SK-N-SH treated with all-trans-retinoic acid at 6 μM for 48 hours (cell line): ENCODE measurements at regions not wholly inside any gene's neighbourhood (a gene's known extent, or its start where the extent isn't known, plus 50 kb on each side); places are given as distances from the start of the nearest gene placed in this dataset.

Experiments used
- ATAC-seq: fragments of 200-7000 bp; cut with Tn5 transposase; 3 replicates; pipeline ENCODE4 v1.9.1; 2020; ENCODE audit warnings: mild to moderate bottlenecking, moderate library complexity
- ARNTL ChIP-seq: fragments of 450-650 bp; formaldehyde crosslinking; IDR thresholded peaks from 2 replicates; pipeline ENCODE4 v1.5.0; 2020; ENCODE audit warnings: low read depth, mild to moderate bottlenecking, moderate library complexity, borderline replicate concordance
- BACH2 ChIP-seq: fragments of 250-450 bp; sonication (Bioruptor Pico); IDR thresholded peaks from 2 replicates; pipeline ENCODE4 v1.9.0; 2021; ENCODE audit warnings: mild to moderate bottlenecking, borderline replicate concordance
- CSDC2 ChIP-seq: fragments of 250-450 bp; sonication (Bioruptor Pico); IDR thresholded peaks from 2 replicates; pipeline ENCODE4 v1.5.0; 2020; ENCODE audit warnings: mild to moderate bottlenecking, moderate library complexity
- ESRRG ChIP-seq: fragments of 250-450 bp; sonication (Bioruptor Pico); IDR thresholded peaks from 2 replicates; pipeline ENCODE4 v1.6.1; 2021; ENCODE audit warnings: mild to moderate bottlenecking
- GLIS3 ChIP-seq: fragments of 250-450 bp; sonication (Bioruptor Pico); IDR thresholded peaks from 2 replicates; pipeline ENCODE4 v1.5.0; 2020; ENCODE audit warnings: mild to moderate bottlenecking, moderate library complexity
- ISL1 ChIP-seq: fragments of 250-450 bp; sonication (Bioruptor Pico); IDR thresholded peaks from 2 replicates; pipeline ENCODE4 v2.1.2; 2022; ENCODE audit warnings: mild to moderate bottlenecking, moderate library complexity
- OSR1 ChIP-seq: fragments of 250-450 bp; sonication (Bioruptor Pico); IDR thresholded peaks from 2 replicates; pipeline ENCODE4 v1.8.0; 2022; ENCODE audit warnings: moderate library complexity, mild to moderate bottlenecking, inconsistent platforms
- PATZ1 ChIP-seq: fragments of 250-450 bp; sonication (Bioruptor Pico); IDR thresholded peaks from 2 replicates; pipeline ENCODE4 v1.8.0; 2020; ENCODE audit warnings: mild to moderate bottlenecking, moderate library complexity, borderline replicate concordance
- POU6F1 ChIP-seq: fragments of 250-450 bp; sonication (Bioruptor Pico); IDR thresholded peaks from 2 replicates; pipeline ENCODE4 v1.8.0; 2021; ENCODE audit warnings: low read depth, mild to moderate bottlenecking, moderate library complexity, borderline replicate concordance
- PPARA ChIP-seq: fragments of 250-450 bp; sonication (Bioruptor Pico); IDR thresholded peaks from 2 replicates; pipeline ENCODE4 v1.5.0; 2020; ENCODE audit warnings: mild to moderate bottlenecking, borderline replicate concordance
- RARB ChIP-seq: fragments of 250-450 bp; sonication (Bioruptor Pico); IDR thresholded peaks from 2 replicates; pipeline ENCODE4 v1.8.0; 2021; ENCODE audit warnings: mild to moderate bottlenecking, moderate library complexity
- SNAI2 ChIP-seq: fragments of 250-450 bp; sonication (Bioruptor Pico); IDR thresholded peaks from 2 replicates; pipeline ENCODE4 v1.5.0; 2020; ENCODE audit warnings: mild to moderate bottlenecking, moderate library complexity
- TCF4 ChIP-seq: fragments of 250-450 bp; sonication (Bioruptor Pico); IDR thresholded peaks from 2 replicates; pipeline ENCODE4 v1.8.0; 2021; ENCODE audit warnings: mild to moderate bottlenecking, moderate library complexity, borderline replicate concordance
- TOX ChIP-seq: fragments of 250-450 bp; sonication (Bioruptor Pico); IDR thresholded peaks from 2 replicates; pipeline ENCODE4 v1.8.0; 2021; ENCODE audit warnings: mild to moderate bottlenecking, moderate library complexity, borderline replicate concordance
- TSHZ2 ChIP-seq: fragments of 250-450 bp; sonication (Bioruptor Pico); IDR thresholded peaks from 2 replicates; pipeline ENCODE4 v1.5.0; 2020; ENCODE audit warnings: mild to moderate bottlenecking, moderate library complexity
- ZC3H10 ChIP-seq: fragments of 250-450 bp; sonication (Bioruptor Pico); IDR thresholded peaks from 2 replicates; pipeline ENCODE4 v1.5.1; 2021; ENCODE audit warnings: mild to moderate bottlenecking, moderate library complexity
- ZFP30 ChIP-seq: fragments of 450-650 bp; formaldehyde crosslinking; IDR thresholded peaks from 2 replicates; pipeline ENCODE4 v1.5.0; 2022; ENCODE audit warnings: mild to moderate bottlenecking, moderate library complexity
- ZNF565 ChIP-seq: fragments of 450-650 bp; formaldehyde crosslinking; conservative IDR thresholded peaks from 2 replicates; pipeline ENCODE4 v1.5.0; 2020; ENCODE audit warnings: low read depth, mild to moderate bottlenecking, moderate library complexity
- ZNF70 ChIP-seq: fragments of 450-650 bp; formaldehyde crosslinking; IDR thresholded peaks from 2 replicates; pipeline ENCODE4 v1.5.0; 2020; ENCODE audit warnings: mild to moderate bottlenecking, moderate library complexity
- ZNF8 ChIP-seq: fragments of 450-650 bp; formaldehyde crosslinking; IDR thresholded peaks from 2 replicates; pipeline ENCODE4 v1.5.0; 2020; ENCODE audit warnings: mild to moderate bottlenecking, moderate library complexity
- TF ChIP-seq, protein P1 (sequence below): fragments of 250-450 bp; sonication (Bioruptor Pico); IDR thresholded peaks from 2 replicates; pipeline ENCODE4 v1.5.1; 2020; ENCODE audit warnings: low read depth, mild to moderate bottlenecking, moderate library complexity
- TF ChIP-seq, protein P2 (sequence below): fragments of 250-450 bp; sonication (Bioruptor Pico); IDR thresholded peaks from 2 replicates; pipeline ENCODE4 v1.5.1; 2021; ENCODE audit warnings: mild to moderate bottlenecking, moderate library complexity

GRCh38 chr17:13743906-13744305 is 142.2 kb upstream of the HS3ST3A1 start (continued):
- TF ChIP-seq, protein P1, sequence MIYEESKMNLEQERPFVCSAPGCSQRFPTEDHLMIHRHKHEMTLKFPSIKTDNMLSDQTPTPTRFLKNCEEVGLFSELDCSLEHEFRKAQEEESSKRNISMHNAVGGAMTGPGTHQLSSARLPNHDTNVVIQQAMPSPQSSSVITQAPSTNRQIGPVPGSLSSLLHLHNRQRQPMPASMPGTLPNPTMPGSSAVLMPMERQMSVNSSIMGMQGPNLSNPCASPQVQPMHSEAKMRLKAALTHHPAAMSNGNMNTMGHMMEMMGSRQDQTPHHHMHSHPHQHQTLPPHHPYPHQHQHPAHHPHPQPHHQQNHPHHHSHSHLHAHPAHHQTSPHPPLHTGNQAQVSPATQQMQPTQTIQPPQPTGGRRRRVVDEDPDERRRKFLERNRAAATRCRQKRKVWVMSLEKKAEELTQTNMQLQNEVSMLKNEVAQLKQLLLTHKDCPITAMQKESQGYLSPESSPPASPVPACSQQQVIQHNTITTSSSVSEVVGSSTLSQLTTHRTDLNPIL (CRISPR knock-in tag), result no peak
- TF ChIP-seq SNAI2 (CRISPR knock-in tag) (no peak), CSDC2 (CRISPR knock-in tag) (no peak), OSR1 (CRISPR knock-in tag) (no peak), ZFP30 (CRISPR knock-in tag) (no peak)

DNA sequence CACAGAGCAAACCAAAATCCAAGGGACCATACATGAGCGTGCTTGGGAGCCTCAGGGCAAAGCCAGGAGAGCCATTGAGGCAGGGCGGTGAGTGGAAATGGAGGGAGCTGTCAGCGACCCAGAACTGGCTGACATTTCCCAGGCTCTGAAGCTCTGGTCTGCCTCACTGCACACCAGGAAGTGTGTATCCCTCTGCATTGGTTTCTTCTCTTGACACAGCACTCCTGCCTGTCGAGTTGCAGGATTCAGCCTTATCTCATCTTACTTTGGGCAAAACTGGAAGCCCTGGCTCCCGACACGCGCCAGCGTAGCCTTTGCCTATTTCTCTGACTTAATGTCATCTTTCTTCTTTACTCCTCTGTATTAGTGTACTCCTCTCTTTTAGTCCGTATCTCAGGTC is 144.7 kb upstream of the HS3ST3A1 start:
- ATAC-seq, result no peak
- no peak for TF ChIP-seq ZNF8
- TF ChIP-seq, protein P2, sequence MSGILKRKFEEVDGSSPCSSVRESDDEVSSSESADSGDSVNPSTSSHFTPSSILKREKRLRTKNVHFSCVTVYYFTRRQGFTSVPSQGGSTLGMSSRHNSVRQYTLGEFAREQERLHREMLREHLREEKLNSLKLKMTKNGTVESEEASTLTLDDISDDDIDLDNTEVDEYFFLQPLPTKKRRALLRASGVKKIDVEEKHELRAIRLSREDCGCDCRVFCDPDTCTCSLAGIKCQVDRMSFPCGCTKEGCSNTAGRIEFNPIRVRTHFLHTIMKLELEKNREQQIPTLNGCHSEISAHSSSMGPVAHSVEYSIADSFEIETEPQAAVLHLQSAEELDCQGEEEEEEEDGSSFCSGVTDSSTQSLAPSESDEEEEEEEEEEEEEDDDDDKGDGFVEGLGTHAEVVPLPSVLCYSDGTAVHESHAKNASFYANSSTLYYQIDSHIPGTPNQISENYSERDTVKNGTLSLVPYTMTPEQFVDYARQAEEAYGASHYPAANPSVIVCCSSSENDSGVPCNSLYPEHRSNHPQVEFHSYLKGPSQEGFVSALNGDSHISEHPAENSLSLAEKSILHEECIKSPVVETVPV (CRISPR knock-in tag), result no peak
- TF ChIP-seq ZNF70 (CRISPR knock-in tag), result no peak
- no peak for TF ChIP-seq ARNTL (CRISPR knock-in tag)
- TF ChIP-seq TSHZ2 (CRISPR knock-in tag), result no peak
- TF ChIP-seq OSR1 (CRISPR knock-in tag), result no peak
- no peak for TF ChIP-seq TOX
- no peak for TF ChIP-seq ESRRG (CRISPR knock-in tag)
- no peak for TF ChIP-seq PATZ1 (CRISPR knock-in tag)
- TF ChIP-seq ISL1 (CRISPR knock-in tag), result no peak
- TF ChIP-seq RARB, result no peak
- no peak for TF ChIP-seq BACH2
- TF ChIP-seq CSDC2 (CRISPR knock-in tag), result no peak
- no peak for TF ChIP-seq ZNF565 (CRISPR knock-in tag)
- TF ChIP-seq TCF4 (CRISPR knock-in tag), result no peak
- no peak for TF ChIP-seq SNAI2 (CRISPR knock-in tag)
- TF ChIP-seq PPARA (CRISPR knock-in tag), result no peak
- TF ChIP-seq, protein P1 (CRISPR knock-in tag), result no peak
- no peak for TF ChIP-seq GLIS3 (CRISPR knock-in tag)

DNA sequence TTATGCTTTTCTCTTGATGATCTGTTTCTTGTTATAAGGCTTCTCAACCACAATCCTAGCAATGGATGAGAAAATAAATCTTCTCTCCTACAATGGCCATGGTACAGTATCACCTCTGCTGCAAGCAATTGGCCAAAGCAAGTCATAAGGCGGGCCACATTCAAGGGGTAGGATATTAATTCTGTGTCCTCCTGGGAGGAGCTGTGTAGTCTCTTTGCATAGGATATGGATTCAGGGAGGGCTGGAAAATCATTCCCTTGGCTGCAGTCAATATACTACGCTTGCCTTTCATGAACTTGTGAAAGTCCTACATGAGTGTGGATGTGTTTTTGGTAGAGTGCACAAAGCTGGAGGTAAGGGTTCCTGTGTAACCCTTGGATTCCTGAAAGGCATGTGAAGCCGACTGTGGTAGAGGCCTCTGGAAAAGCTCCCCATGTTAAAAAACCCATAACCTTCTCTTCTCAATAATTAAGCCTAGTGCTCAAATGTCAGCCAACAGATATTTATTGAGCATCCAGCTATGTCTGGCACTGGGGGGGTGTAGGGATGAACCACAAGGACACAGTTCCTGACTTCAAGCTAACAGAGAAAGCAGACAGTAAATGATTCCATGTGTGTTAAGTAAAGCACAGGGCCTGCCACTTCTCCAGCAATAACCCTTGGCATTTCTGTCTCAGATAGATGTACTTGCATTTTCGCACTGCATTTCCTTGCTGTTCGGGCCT is 147.6 kb upstream of the HS3ST3A1 start:
- ATAC-seq, result peak; percentile 71; the same call in 2 of the 3 replicates
- TF ChIP-seq RARB (no peak), PPARA (CRISPR knock-in tag) (no peak), POU6F1 (CRISPR knock-in tag) (no peak), ZNF8 (no peak), ISL1 (CRISPR knock-in tag) (no peak), ZC3H10 (CRISPR knock-in tag) (no peak), ZNF565 (CRISPR knock-in tag) (no peak), TOX (no peak), ZFP30 (CRISPR knock-in tag) (no peak), TSHZ2 (CRISPR knock-in tag) (no peak), ARNTL (CRISPR knock-in tag) (no peak)
- TF ChIP-seq, protein P1 (CRISPR knock-in tag), result no peak
